Effector memory CD4-positive, alpha-beta T cell (primary cell): ENCODE measurements at regions not wholly inside any gene's neighbourhood (a gene's known extent, or its start where the extent isn't known, plus 50 kb on each side); places are given as distances from the start of the nearest gene placed in this dataset.

Source experiments
- DNase-seq, 3 donors: peaks; one replicate each; pipeline ENCODE4 v3.0.0-alpha.2; 2020
- H3K27ac ChIP-seq: 2 replicates; pipeline ENCODE4 v1.7.0; 2013; ENCODE audit warnings: mild to moderate bottlenecking, low read length, moderate library complexity; ENCODE audit not compliant: insufficient read depth, poor library complexity, severe bottlenecking
- H3K27me3 ChIP-seq: replicated peaks from 2 replicates; pipeline ENCODE4 v1.7.0; 2013; ENCODE audit warnings: mild to moderate bottlenecking, low read length; ENCODE audit not compliant: insufficient read depth, control insufficient read depth, poor library complexity, severe bottlenecking
- H3K36me3 ChIP-seq: 2 replicates; pipeline ENCODE4 v1.7.0; 2013; ENCODE audit warnings: mild to moderate bottlenecking, low read length, moderate library complexity; ENCODE audit not compliant: control insufficient read depth, insufficient read depth
- H3K4me1 ChIP-seq: 2 replicates; pipeline ENCODE4 v1.7.0; 2013; ENCODE audit warnings: low read length, mild to moderate bottlenecking; ENCODE audit not compliant: control insufficient read depth, insufficient read depth, poor library complexity, severe bottlenecking
- H3K4me3 ChIP-seq: 2 replicates; pipeline ENCODE4 v1.7.0; 2013; ENCODE audit warnings: low read length, low read depth, mild to moderate bottlenecking; ENCODE audit not compliant: insufficient read depth, poor library complexity, severe bottlenecking
- H3K9me3 ChIP-seq: 2 replicates; pipeline ENCODE4 v1.7.0; 2013; ENCODE audit warnings: mild to moderate bottlenecking, low read length, moderate library complexity; ENCODE audit not compliant: control insufficient read depth

DNA sequence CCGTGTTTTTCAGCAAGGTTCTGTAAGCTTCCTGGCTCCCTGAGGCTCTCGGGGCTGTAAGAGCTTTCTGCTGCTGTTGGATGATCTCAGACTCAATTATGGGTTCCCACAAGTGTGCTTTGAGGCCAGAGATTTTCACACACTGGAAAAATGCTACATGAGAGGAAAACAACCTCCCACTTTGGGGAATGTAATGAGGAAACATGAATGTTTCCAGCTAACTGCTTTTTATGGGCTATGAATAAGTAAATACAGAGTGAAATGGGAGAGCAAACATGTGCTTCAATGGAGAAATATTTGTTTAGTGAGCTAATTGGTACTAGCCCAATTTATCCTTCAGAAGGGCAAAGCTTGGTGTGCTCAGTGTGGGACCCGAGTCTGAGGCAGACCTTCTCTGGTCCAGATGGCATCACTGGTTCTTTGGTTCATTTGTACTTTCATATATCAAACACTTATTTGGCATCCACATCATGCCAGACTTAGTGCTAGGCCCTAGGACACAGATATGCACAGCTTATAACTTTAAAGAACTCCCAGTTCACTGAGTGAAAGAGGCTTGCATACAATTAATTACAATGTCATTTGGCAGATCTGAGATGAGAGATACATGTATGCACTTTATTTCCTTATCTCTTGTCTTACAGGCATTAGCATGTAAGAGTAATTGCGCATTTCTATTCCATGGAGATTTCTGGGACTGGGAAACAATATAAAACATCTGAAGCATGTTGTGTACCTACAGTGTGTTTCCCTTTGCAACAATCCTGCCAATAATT is 248.8 kb downstream of the RDH14 start:
- H3K27me3 ChIP-seq, result no peaks in the 10 kb centered on the region
- no peaks in the 10 kb centered on the region for H3K36me3 ChIP-seq
- H3K27ac ChIP-seq, result no peak overlapping the region
- no peak for DNase-seq
- H3K9me3 ChIP-seq, result no peaks in the 10 kb centered on the region
- no peaks in the 10 kb centered on the region for H3K4me1 ChIP-seq
- no peak overlapping the region for H3K4me3 ChIP-seq

DNA sequence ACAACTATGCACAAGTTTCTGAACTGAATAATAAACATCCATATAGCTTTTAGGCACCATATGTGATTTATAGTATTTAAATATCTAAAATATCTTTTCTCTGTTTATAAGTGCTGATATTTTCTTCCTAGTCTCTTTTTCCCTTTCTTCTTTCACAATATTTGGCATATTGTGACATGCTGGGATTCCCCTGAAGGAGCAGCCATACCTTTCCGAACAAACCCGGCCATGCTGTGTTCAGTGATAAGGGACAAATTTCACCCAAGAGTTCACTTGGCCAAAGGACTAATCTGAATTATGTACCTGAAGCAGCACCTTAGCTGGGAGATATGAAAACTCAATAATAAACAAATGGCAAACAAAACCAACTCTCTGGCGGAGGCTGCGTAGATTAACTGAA is 250.8 kb downstream of the RDH14 start:
- Histone ChIP-seq H3K27me3 (no peaks in the 10 kb centered on the region), H3K4me3 (no peak overlapping the region), H3K4me1 (no peaks in the 10 kb centered on the region), H3K36me3 (no peaks in the 10 kb centered on the region), H3K27ac (no peak overlapping the region), H3K9me3 (no peaks in the 10 kb centered on the region)
- no peak for DNase-seq

DNA sequence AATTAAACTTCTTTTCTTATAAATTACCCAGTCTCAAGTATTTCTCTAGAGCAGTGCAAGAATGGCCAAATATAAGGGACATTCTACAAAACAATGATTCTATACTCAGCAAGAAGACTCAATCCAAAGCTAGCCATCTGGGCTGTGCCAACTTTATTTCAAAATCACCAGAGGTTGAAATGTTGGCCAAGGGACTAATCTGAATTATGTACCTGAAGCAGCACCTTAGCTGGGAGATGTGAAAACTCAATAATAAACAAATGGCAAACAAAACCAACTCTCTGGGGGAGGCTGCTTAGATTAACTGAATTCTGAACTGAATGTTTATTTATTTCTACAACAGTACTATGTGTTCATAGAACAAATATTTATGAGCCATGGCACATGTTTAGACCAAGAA is 251.3 kb downstream of the RDH14 start:
- H3K27me3 ChIP-seq, result no peaks in the 10 kb centered on the region
- no peaks in the 10 kb centered on the region for H3K36me3 ChIP-seq
- H3K9me3 ChIP-seq, result no peaks in the 10 kb centered on the region
- no peak overlapping the region for H3K4me3 ChIP-seq
- H3K4me1 ChIP-seq, result no peaks in the 10 kb centered on the region
- no peak overlapping the region for H3K27ac ChIP-seq
- DNase-seq, result no peak

DNA sequence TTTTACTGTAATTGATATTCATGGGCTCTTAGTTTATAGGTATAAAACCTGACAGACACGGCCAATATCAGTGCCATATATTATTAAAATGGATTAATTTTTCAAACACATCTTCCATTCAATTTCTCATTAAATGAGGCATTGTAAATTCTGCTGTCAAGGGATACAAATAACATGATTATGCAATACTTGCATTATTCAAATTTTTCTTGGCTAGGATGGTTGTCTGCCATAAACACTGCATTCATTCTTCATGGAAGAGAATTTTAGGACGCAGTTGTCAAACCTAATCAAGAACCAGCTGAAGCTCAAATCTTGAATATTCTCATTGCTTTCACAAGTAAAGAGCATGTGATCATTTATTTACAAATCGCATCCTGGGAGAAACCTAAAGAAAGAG is 255.6 kb downstream of the RDH14 start:
- Histone ChIP-seq H3K27me3 (no peaks in the 10 kb centered on the region), H3K27ac (no peak overlapping the region), H3K4me1 (no peaks in the 10 kb centered on the region), H3K4me3 (no peak overlapping the region), H3K9me3 (no peaks in the 10 kb centered on the region), H3K36me3 (no peaks in the 10 kb centered on the region)
- DNase-seq, result no peak

DNA sequence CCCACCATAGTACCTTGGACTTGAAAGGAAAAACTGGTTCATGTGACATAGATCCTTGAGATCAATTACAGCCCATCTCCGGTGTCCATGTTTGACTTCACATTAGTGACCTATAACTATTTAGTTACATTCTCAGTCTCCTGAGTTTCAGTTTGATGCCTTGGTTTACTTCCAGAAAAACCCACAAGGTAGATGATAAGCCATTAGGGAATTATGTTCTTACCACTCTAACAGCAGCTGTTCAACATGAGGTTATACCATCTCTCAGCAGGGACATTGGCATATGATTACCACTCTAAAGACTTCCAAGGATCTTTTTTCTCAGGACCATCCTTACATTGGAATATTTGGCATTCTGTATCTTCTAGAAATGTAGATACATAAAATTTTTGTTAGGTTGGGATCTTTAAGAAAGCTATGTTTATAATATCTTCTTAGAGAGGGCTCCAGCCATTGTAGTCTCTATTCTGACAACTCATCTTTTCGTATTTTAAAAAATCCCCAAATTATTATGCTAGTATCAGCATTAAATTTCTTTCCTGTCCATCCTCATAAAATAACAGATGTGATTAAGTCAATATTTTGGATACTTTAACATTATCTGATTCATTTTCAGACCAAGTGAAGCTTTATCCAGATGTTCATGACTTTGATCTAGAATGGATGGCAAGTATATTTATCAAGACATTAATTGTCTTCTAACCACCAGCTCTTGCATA is 258.9 kb downstream of the RDH14 start:
- Histone ChIP-seq H3K9me3 (no peaks in the 10 kb centered on the region), H3K36me3 (no peaks in the 10 kb centered on the region), H3K4me3 (no peak overlapping the region), H3K27ac (no peak overlapping the region), H3K27me3 (no peaks in the 10 kb centered on the region), H3K4me1 (no peaks in the 10 kb centered on the region)
- DNase-seq, result no peak

DNA sequence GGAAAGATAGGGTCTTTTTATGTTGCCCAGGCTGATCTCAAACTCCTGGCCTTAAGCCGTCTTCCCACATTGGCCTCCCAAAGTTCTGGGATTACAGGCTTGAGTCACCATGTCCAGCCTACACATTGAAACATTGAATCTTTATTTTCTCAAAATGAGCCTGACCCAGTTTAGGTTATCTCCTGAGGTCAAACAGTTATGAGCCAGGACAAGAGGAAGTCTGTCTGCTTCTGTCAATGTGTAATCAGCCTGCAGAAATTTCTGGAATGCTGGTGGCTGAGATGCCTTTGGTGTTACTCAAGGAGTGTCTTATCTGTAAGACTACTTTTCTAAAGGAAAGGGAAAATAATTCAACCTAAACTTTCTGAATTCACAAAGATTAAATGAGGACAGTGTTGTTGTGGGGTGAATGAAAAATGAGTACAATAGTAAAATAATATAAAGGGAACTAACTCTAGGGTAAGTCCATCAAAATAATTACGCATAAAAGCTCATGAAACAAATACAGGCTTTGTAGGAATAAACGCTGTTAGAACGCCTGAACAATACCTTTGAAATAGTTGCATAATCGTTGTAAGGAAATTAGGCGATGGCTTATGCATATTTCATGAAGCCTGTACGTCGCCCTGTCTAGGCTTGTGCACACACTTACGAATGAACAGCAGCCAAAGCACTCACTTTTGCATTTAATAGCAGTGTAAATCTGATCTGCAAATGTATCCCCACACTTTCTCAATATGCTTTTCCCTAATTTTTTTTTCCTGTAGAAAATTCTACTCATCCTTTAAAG is 260.8 kb downstream of the RDH14 start:
- no peaks in the 10 kb centered on the region for H3K27me3 ChIP-seq
- H3K36me3 ChIP-seq, result no peaks in the 10 kb centered on the region
- no peak overlapping the region for H3K27ac ChIP-seq
- no peak overlapping the region for H3K4me3 ChIP-seq
- no peak for DNase-seq
- H3K4me1 ChIP-seq, result no peaks in the 10 kb centered on the region
- H3K9me3 ChIP-seq, result no peaks in the 10 kb centered on the region

DNA sequence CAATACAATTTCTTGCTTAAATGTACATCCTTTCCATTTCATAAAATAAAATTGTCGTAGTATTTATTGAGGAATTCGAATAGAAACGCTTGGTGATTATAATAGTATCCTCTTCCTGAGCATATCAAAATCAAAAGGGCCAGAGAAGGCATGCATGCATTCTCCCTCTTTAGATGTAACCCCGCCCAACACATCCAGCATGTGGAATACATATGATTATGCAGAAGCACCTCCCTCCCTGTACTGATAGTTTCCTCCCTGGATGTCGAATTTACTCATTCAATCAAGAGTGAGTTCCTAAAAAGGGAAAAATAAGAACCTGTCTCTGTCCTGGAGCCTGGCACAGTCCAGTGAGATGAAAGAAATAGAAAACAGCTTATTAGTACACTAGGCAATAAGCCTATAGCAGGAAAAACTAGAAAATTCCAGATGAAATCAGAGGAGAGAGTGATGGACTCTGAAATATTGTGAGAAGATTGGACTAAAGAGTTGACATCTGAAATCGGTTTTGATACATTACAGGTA is 262.9 kb downstream of the RDH14 start:
- no peak for DNase-seq
- Histone ChIP-seq H3K36me3 (no peaks in the 10 kb centered on the region), H3K4me3 (no peak overlapping the region), H3K4me1 (no peaks in the 10 kb centered on the region), H3K27ac (no peak overlapping the region), H3K9me3 (no peaks in the 10 kb centered on the region), H3K27me3 (no peaks in the 10 kb centered on the region)

DNA sequence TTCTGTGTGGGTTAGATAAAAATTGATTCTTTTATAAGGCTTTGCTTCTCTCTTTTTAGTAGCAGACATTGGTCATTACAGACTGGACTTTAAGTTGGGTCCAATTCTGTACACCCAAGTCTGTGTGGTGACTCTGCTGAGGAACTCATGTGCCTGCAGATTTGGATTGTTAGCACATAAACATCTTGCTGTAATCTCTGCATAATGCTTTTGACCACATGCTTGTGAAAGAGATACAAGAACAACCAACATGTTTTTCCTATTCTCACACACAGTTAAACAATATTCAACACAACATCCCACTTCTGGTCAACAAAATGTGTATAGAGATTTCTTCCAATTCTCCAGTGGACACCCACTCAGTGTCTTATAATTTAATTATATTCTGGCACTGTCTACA is 270.1 kb downstream of the RDH14 start:
- Histone ChIP-seq H3K27ac (no peak overlapping the region), H3K4me1 (no peaks in the 10 kb centered on the region), H3K9me3 (no peaks in the 10 kb centered on the region), H3K4me3 (no peak overlapping the region), H3K36me3 (no peaks in the 10 kb centered on the region), H3K27me3 (no peaks in the 10 kb centered on the region)
- DNase-seq, result no peak

DNA sequence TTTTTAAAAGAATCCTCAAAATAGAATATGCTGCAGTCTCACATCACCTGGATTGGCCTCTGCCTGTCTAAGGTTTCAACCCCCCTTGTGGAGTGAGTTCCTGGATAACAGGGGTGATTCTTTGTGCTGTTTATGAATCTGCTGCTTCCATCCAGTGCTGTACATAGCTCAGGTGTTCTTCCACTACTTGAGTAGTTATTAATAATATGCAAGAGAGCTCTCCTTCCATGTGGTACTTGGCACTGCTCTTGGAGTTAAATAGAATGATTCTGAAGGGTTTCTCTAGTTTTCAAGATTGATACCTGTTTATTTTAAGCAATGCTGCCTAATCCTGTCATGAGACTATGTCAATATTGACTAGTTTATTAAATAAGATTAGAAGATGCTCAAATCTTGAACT is 273.6 kb downstream of the RDH14 start:
- DNase-seq, result no peak
- no peaks in the 10 kb centered on the region for H3K36me3 ChIP-seq

DNA sequence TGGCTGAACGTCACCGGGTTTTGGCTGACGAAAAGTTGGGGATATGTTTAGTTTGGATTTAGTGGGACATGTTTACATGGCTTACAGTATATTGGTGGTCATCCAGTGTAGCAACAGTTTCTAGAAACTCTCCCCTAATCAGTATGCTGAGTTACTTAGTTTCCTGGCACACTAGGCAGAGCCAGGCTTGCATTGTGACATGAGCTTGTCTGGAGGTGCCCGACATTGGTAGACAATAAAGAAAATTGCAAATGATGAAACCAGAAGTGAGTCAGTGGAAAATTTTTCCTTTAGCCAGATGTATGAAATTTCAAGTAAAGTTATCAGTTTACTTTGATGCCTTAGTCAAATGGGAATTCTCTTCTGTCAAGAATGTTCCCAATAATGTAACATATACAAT is 276.1 kb downstream of the RDH14 start:
- H3K27ac ChIP-seq, result no peak overlapping the region
- H3K9me3 ChIP-seq, result no peaks in the 10 kb centered on the region
- H3K36me3 ChIP-seq, result no peaks in the 10 kb centered on the region
- no peak for DNase-seq
- H3K4me1 ChIP-seq, result no peaks in the 10 kb centered on the region
- no peaks in the 10 kb centered on the region for H3K27me3 ChIP-seq
- no peak overlapping the region for H3K4me3 ChIP-seq

More for the DNA sequence above, 273.6 kb downstream of the RDH14 start:
- no peaks in the 10 kb centered on the region for H3K27me3 ChIP-seq
- no peak overlapping the region for H3K27ac ChIP-seq
- no peaks in the 10 kb centered on the region for H3K4me1 ChIP-seq
- no peaks in the 10 kb centered on the region for H3K9me3 ChIP-seq
- no peak overlapping the region for H3K4me3 ChIP-seq
